IPS DF 4.7 (cell line): ENCODE measurements at regions not wholly inside any gene's neighbourhood (a gene's known extent, or its start where the extent isn't known, plus 50 kb on each side); places are given as distances from the start of the nearest gene placed in this dataset.
"Not testable (repeated sequence)": the region's sequence is repeated elsewhere in the genome, so short reads cannot be mapped to it uniquely, and the experiment has no call there.

Source experiments
- DNase-seq: peaks from one replicate; pipeline ENCODE4 v3.0.0-alpha.2; 2013; ENCODE audit warnings: low spot score; ENCODE audit errors: extremely low read depth

DNA sequence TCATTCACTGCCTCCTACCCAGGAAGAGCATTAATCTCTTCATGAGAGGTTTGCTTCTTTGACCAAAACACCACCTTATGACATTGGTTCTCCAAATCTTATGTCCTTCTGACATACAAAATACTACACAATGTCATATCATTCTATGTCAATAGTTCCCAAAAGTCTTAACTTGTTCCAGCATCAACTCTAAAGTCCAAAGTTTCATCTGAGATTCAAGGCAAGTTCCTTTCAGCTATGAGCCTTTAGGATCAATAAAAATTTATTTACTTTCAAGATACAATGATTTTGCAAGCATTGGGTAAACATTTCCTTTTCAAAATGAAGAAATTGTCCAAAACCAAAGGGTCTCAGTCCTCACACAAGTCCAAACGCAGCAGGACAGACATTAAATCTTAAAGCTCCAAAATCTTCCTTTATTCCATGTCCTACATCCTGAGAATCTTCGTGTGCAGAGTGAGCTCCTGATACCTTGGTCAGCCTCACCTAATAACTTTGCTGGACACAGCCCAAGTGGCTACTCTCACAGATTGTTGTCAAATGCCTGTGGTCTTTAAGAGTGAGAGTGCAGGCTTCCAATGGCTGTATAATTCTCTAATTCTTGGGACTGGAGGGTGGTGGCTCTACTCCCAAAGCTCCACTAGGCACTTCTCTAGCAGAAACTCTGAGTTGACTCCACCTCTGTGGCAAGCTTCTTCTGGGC is 1668.2 kb downstream of the HACE1 start:
- DNase-seq: no peak

DNA sequence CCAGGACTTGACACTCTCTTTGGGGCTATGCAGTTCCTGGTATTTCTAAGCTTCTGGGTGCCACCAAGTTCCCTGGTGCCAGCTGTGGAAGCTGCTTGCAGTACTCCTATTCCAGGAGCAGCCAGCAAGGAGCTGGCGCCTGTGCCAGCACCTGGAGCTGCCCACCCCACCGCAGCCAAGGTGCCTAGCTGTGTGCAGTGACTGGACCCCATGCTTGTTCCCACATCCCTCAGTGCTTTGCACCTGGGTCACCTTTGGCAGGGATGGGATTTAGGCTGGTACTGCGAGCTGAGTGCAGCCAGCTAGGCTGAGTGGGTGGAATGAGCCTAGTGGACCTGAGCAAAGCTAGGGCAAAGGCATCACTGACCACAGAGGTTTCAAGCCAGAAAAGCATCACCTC is 1674.9 kb downstream of the HACE1 start:
- DNase-seq: no peak

DNA sequence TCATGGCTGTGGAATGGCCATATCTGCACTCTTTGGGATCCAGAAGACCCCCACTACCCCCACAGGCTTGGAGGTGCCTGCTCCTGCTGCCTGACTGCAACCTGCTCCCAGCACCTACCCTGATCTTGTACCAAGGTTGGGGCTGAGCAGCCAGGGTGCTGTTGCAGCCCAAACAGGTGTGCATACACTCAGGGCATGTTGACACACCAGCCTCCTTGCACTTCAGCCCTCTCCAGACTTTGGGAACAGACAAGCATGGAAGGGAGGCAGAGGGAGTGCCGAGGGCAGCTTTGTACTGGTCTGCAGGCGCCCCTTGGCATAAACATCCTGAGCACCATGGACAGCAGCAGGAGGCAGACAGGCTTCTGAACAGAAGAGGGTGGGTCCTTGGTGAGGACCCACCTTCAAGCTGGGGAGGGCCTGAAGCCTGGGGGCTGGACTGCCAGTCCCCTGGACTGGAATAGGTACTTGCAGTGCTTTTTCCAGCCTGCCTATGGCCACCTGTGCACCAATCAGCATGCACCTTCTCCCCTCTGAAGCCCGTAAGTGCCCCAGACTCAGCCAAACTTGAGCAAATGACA is 1675.8 kb downstream of the HACE1 start:
- DNase-seq: peak; percentile 5

DNA sequence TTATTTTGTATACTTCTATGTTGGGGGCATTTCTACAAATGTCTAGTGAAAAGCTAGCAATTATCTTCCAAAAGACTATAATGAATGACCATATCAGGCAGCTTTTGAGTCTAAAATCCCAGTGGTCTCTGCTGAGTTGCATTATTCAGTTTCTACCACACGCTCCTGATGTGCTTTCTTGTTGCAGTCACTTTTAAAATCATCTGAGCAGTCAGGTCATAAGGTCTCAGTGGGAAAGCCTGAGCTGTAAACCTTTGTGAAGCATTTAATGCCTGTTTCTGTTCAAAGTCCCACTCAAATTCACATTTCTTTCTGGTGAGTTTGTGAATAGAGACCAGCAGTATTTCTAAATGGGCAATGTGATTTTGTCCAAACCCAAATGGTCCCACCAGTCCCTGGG is 1681.5 kb downstream of the HACE1 start:
- DNase-seq: no peak

DNA sequence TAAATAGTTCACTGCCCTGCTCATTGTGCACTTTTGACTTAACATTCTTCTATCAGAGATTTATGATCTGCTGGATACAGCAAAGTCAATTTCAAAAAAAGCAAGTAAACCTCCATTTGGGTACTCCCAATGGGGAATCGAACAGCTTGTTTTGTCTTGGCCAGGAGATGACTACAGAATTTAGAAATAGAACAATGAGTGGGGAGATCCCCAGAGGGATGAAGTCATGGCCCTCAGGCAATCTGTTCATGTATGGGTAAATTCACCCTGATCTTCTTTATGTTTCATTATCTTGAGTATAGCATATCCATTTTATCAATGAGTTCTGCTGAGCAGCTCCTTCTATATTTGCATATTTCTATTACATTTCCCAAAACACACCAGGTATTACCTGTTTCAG is 1681.9 kb downstream of the HACE1 start:
- no peak for DNase-seq

DNA sequence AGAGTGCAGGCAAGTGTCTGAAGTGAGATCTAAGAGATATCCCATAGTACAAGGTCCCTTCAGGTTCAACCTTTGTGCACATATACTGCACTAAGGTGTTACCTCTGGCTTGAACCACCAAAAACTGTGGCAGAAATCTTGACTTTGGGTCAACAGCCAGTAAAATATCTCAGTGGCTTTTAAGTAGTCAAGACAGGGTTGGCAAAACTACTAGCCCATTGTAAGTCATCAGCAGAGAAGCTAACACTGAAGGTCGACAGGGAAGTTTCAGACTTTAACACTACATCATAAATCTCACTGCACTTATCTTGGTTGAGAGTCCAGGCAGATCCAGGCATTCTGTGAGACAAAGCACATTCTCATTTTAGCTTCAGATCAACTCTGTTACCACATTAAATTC is 1684.7 kb downstream of the HACE1 start:
- no peak for DNase-seq

DNA sequence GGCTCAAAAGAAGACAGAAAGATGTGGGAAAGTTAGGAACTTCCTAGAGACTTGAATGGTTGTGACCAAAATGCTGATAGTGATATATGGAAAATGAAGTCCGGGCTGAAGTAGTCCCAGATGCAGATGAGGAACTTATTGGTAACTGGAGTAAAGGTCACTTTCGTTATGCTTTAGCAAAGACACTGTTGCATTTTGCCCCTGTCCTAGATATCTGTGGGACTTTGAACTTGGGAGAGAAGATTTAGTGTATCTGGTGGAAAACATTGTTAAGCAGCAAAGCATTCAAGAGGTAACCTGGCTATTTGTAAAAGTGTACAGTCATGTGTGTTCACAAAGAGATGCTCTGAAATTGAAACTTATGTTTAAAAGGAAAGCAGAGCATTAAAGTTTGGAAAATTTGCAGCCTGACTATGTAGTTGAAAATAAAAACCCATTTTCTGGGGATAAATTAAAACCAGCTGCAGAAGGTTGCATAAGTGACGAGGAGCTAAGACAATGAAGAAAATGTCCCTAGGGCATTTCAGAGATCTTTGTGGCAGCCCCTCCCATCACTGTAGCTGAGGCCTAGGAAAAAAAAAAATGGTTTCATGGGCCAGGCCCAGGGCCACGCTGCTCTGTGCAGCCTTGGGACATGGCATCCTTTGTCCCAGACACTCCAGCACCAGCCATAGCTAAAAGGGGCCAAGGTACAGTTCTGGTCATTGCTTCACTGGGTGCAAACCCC is 1692.2 kb downstream of the HACE1 start:
- no peak for DNase-seq

DNA sequence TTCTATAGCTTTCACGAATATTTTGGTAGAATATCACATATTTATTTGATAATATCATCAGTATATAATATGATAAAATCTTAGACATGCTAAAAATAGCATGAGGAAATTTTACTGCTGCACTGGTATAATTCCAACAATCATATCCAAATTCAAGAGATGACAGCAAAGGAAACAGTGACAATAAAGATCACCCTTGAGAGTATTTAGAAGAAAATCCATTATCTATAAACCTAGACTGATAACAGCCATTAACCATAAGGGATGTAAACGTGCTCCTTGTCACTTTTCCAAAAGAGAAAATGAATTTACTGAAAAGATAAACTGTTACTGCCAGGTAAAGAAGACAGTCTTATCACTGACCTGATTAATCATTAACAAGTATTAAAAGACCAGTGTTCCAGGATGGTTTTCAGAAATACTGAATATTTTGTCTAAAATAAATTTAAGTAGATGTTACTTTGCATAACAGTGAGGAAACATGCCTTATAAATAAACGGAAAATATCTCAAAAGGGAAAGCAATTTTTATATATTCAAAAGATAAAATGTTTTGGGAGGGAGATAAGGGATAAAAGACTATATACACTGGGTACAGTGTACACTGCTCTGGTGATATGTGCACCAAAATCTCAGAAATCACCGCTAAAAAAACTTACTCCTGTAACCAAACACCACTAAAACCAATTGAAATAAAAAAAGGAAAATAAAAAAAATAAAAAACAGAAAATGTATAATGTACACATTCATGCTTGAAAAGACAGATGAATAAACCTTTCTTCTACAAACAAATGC is 1704.7 kb downstream of the HACE1 start:
- DNase-seq: no peak

DNA sequence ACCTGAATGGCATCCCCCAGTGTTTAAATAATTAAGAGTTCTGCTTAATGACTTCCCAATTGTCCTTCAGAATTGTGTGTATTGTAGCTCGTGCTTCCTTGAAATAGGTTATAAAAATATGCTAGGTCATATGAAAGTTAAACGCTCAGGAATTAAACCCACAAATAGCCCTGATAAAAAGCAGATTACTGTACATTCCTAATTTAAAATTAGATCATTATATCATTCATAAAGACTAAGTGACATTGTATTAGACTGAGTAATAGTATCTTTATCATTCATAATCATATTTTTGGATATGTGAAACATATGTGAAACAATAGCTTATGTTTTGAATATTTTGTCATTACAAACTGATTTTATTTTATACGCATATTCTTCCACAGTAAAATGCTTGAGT is 1706.7 kb downstream of the HACE1 start:
- no peak for DNase-seq

DNA sequence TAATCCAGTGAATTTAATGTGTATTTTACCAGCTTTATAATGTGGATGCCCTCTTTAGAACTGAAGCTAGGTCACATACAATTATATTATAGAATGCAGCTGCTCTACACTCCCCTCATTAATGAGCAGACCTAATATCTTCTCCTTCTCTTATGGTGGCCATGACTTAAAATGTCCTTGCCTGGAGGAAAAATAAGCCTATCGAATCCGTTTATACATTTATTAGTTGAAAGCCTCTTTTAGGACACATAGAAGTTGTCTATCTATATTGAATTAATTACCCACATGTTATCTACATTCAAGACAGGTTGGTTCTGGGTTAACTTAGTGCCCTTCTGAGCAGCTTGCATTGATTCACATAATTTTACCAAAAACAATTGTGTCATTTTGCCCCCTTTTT is 1716.8 kb downstream of the HACE1 start:
- no peak for DNase-seq

DNA sequence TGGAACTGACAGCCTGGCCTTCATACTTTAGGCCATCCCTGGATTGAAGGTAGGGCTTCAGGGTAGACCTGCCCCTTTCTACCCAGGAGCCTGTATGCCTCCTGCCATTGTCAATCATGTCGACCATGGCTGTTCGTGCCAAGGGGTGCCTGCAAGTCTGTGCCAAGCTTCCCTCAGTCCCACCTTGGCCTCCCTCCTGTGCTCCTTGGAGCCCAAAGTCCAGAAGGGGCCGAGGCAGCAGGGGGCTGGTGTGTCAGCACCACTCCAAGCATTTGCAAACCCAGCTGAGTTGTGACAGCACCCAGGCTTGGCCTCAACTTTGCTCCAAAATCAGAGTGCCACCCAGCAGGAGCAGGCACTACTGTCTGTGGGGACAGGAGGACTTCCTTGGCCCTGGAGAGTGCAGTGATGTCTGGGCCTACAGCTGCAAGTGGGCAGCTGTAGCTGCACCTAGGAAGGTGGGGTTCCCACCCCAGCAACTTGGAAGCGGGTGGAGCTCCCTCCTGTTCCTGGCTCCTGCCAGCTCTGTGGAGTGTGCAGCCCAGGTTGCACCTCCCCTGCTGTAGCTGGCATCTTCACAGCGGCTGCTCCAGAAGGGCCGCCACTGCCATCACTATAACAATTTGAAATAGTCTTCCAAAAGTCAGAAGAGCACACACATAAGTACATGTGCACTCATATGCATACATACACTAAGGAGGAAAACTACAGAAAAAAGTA is 1719.3 kb downstream of the HACE1 start:
- no peak for DNase-seq

DNA sequence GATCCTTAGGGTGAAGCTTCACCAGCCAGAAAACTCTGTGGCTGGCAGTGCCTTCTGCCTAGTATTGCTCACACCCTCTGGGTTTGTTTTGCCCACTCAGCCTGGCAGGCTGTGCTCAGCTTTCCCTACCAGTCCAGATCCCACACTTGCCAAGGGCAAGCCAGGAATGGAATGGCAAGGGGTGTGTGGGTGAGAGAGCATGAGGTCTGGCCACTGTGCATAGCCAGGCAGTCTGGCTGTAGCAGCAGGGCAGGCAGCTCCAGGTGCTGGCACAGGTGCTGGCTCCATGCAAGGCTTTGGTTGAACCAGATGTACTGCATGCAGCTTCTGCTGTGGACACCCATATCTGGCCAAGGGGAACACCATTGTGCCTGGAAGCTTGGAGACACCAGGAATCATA is 1720.3 kb downstream of the HACE1 start:
- DNase-seq: no peak

DNA sequence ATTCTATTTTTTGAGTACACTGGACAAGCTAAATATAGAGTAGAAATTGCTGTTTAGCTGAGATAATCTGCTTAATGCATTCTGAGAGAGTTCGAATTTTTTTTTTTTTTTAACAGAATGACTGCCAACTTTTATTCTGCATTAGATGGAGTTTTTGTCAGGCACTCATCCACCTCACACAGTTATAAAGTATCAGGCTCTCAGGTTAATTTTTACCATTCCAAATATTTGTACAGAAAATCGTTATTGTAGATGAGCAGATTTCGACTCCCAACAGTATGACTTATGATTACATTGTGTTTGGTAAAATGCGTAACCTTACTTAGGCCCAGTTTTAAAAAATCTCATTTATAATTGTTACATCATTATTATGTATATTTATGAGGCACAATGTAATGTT is 1731.0 kb downstream of the GRIK2 start:
- no peak for DNase-seq

DNA sequence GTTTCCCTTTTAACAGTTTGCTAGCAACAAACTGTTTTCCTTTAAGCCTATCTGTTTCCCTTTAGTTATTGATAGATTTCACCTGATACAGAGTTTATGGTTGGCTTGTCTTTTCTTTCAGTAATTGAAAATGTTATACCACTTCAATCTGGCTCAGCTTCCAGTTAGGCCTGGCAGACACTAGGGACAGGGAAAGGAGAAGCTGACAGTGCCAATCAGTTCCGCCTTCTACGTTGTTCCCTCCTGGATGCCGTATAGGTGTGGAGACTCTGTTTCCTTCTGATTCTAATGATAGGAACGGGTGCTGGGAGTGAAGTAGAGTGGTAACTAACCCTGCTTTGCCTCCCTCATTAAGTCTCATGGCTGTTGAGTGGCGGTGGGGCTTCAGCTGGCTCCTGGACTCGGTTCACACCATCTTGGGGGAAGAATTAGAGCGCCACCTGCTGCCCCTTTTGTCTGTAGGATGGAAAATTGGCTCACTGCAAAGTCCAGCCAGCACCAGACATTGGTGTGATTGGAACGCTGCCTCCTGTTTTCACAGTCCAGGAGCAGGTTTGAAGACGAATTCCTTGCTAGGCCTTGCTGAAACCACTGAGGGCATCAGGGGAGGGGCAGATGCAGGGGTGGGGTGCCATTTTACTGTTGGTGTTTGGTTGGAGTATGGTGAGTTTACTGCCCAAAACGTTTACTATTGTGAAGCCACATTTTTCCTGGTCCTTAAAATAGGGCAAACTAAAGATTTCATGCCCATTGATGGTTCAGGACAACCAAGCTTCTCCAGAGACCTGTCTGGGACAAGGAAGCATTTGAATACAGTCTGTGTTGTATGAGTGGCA is 1729.5 kb downstream of the GRIK2 start:
- peak; percentile 79 for DNase-seq

DNA sequence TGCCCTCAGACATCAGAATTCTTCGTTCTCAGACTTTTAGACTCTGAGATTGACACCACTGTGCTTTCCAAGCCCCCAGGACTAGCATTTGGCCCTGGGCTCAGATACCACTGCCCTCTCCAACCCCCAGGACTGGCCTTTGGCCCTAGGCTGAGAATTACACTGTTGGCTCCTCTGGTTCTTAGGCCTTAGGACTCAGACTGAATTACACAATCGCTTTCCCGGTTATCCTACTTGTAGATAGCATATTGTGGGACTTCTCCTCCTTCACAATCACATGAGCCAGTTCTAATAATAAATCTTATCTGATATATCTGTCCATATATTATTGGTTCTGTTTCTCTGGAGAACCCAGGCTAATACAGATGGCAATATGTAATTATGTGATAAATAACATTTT is 1725.5 kb downstream of the GRIK2 start:
- no peak for DNase-seq

DNA sequence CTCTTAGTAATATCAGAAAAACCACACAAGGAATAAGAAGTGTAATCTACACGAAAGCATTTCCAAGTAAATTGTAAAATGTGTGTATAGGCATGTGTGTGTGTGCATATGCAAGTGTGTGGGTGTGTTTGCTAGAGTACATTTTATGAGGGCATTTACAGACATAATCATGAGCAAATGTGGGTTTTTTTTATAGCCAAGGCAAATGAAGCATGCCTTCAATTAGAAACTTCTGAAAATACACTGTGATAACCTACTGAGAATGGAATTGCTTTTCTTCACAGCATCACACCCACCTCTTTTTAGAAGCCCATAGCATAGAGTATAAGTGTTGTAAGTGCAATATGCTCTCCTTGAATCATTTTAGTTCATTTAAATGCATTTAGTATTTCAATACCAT is 1721.1 kb downstream of the GRIK2 start:
- DNase-seq: no peak

DNA sequence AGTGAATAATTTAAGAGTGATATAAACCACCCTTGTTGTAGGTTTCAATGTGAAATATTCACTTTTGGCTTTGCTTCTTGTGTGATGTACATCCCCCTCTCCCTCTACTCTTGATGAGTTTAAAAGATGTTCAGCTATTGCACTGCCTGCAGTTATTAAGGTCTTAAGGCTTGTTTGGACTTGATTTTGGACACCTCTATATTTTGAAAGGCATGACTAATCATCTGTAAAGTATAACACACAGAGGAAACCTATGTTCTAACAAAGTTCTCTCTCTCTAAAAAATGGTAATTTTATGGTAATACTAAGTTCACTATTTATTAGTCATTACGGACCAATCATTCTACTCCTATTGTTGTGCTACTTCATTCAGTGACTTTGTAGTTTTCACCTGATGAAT is 1719.9 kb downstream of the GRIK2 start:
- no peak for DNase-seq

DNA sequence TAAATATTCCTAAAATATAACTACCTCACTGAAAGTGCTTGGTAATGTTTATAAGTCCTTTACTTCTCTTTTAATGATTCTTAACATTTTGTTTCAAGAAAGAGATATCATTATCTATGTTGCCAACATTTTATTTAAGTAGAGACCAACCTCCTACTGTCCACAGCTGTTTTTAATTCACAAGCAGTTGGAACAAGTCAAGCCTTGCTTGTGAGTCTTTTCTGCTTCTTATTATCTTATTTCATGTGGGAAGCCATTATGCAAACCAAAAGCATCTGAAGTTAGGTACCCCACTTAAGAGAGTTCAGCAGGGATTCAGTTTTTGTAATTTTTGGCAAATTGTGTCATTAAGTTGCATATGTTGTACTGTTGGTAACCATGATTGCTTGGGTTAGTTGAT is 1714.5 kb downstream of the GRIK2 start:
- DNase-seq: no peak

DNA sequence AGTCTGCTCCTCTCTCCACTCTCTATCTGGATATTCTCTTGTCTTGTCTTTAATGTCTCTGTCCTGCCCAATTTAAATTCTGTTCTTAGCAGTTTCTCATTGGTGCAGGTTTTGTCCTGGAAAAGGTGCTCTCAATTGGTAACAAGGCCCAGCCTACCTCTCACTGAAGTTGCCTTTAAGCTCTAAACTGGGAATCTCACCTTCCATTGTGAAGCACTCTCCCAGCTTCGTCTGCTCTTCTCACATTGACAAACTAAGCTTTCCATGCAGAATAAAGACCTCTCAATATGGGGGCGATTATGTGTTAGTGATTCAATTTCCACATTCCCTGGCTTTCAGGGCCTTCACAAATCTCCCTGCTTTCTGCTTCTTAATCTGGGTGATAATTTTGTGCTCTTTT is 1712.2 kb downstream of the GRIK2 start:
- DNase-seq: no peak

DNA sequence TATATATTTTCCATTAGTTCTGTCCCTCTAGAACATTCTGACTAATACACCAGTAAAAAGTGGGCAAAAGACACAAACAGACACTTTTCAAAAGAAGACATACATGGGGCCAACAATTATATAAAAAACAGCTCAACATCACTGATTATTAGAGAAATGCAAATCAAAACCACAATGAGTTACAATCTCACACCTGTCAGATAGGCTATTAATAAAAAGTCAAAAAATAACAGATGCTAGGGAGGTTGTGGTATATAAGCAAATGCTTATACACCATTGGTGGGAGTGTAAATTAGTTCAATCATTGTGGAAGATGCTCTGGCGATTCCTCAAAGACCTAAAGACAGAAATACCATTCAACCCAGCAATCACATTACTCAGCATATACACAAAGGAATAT is 1707.8 kb downstream of the GRIK2 start:
- DNase-seq: no peak

DNA sequence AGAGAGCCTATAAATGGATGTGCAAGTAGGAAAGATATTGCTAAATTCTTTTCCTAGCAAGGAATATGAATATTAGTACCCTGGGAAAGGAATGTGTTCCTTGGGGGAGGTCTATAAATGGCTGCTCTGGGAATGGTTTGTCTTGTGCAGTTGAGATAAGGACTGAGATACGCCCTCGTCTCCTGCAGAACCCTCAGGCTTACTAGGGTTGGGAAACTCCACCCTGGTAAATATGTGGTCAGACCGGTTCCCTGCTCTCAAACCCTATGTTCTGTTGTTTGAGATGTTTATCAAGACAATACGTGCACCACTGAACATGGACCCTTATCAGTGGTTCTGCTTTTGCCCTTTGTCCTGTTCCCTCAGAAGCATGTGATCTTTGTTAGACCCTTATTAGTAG is 1698.9 kb downstream of the GRIK2 start:
- DNase-seq: not testable (repeated sequence)
